Nephron (organoid): ENCODE measurements at regions not wholly inside any gene's neighbourhood (a gene's known extent, or its start where the extent isn't known, plus 50 kb on each side); places are given as distances from the start of the nearest gene placed in this dataset.

Source experiments
- H3K27ac Mint-ChIP-seq, 3 experiments: 2 replicates each; pipeline ENCODE4 v1.8.0; 2020; ENCODE audit warnings: mixed read lengths in 3 of 3, mild to moderate bottlenecking in 2 of 3, moderate library complexity in 1 of 3
- H3K27me3 Mint-ChIP-seq: 2 replicates; pipeline ENCODE4 v1.8.0; 2021; ENCODE audit warnings: low read depth, mild to moderate bottlenecking, moderate library complexity, mixed read lengths
- H3K36me3 Mint-ChIP-seq: 2 replicates; pipeline ENCODE4 v1.8.0; 2020; ENCODE audit warnings: low read depth, mixed read lengths
- H3K4me1 Mint-ChIP-seq: 2 replicates; pipeline ENCODE4 v1.8.0; 2020; ENCODE audit warnings: mixed read lengths
- H3K4me3 Mint-ChIP-seq, 3 experiments: 2 replicates each; pipeline ENCODE4 v1.8.0; 2020; ENCODE audit warnings: mild to moderate bottlenecking in 3 of 3, mixed read lengths in 3 of 3, moderate library complexity in 2 of 3
- H3K9me3 Mint-ChIP-seq: 2 replicates; pipeline ENCODE4 v1.8.0; 2020; ENCODE audit warnings: mixed read lengths
- TF ChIP-seq, protein P1 (sequence below), 3 experiments: fragments of 200-600 bp; sonication (generic); IDR thresholded peaks; one replicate each; pipeline ENCODE4 v1.5.0; 2021; ENCODE audit warnings: antibody characterized with exemption in 3 of 3; ENCODE audit not compliant: unreplicated experiment in 3 of 3

DNA sequence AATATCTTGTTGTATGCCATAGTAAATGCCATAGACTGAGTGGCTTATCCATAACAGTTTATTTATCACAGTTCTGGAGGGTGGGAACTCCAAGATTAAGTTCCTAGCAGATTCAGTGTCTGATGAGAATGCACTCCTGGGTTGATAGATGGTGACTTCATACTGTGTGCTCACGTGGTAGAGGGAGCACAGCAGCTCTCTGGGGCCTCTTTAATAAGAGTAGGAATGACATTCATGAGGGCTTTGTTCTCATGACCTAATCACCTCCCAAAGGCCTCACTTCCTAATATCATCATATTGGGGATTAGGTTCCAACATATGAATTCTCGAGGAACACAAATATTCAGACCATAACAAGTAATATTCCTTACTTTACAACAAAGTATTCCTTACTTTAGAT is 98.1 kb upstream of the SH3BP4 start:
- no peak overlapping the region for H3K27ac Mint-ChIP-seq
- H3K4me1 Mint-ChIP-seq, result peaks cover 15% of the 10 kb centered on the region
- H3K9me3 Mint-ChIP-seq, result no peaks in the 10 kb centered on the region
- H3K4me3 Mint-ChIP-seq, result no peak overlapping the region
- TF ChIP-seq, protein P1, sequence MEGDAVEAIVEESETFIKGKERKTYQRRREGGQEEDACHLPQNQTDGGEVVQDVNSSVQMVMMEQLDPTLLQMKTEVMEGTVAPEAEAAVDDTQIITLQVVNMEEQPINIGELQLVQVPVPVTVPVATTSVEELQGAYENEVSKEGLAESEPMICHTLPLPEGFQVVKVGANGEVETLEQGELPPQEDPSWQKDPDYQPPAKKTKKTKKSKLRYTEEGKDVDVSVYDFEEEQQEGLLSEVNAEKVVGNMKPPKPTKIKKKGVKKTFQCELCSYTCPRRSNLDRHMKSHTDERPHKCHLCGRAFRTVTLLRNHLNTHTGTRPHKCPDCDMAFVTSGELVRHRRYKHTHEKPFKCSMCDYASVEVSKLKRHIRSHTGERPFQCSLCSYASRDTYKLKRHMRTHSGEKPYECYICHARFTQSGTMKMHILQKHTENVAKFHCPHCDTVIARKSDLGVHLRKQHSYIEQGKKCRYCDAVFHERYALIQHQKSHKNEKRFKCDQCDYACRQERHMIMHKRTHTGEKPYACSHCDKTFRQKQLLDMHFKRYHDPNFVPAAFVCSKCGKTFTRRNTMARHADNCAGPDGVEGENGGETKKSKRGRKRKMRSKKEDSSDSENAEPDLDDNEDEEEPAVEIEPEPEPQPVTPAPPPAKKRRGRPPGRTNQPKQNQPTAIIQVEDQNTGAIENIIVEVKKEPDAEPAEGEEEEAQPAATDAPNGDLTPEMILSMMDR (IDR thresholded peaks at IDR 0.05; ENCODE audit: unreplicated experiment in 3 of 3), result no peak
- H3K36me3 Mint-ChIP-seq, result no peaks in the 10 kb centered on the region
- H3K27me3 Mint-ChIP-seq, result peaks cover 5% of the 10 kb centered on the region

DNA sequence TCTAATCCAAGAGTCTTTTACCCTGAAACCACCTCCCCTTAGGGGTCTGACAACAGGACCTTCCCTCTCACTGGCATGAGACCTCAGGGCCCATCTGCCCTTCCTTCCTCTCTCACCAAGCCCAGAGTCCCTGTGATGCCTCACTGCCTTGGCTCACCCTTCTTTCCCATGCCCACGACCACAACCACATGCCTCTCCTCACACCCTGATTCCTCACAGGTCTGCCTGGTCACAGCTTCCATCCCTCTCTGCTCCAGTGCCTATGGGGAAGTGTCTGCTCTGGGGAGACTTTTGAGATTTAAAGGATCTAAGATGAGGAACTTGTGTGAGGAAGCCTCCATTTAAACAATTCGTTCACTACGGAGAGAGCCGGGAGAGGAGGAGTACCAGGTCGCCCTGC is 98.9 kb upstream of the SH3BP4 start:
- no peaks in the 10 kb centered on the region for H3K36me3 Mint-ChIP-seq
- H3K27me3 Mint-ChIP-seq, result peaks cover 5% of the 10 kb centered on the region

DNA sequence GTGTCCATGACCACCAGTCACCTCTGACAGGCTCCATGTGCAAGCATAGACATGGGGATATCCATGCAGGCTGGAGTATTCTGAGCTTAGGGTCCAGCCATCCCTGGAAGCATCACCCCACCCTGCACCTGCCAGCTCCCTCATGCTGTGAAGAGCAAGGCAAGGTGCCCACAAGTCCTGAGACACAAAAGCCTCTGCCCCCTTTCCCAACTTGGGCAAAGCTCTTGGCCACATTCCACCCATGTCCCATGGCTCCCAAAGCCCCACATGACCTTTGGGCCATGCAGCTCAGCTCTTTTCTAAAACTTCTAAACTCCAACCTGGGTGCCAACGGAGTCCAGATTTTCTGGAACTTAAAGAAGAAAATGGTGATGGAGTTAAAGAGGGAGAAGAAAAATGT is 99.8 kb upstream of the SH3BP4 start:
- H3K4me1 Mint-ChIP-seq, result peaks cover 26% of the 10 kb centered on the region
- H3K36me3 Mint-ChIP-seq, result no peaks in the 10 kb centered on the region
- peaks cover 5% of the 10 kb centered on the region for H3K27me3 Mint-ChIP-seq

More for the DNA sequence above, 98.9 kb upstream of the SH3BP4 start:
- Mint-ChIP-seq H3K4me1 (peaks cover 23% of the 10 kb centered on the region), H3K4me3 (no peak overlapping the region), H3K9me3 (no peaks in the 10 kb centered on the region), H3K27ac (no peak overlapping the region)
- TF ChIP-seq, protein P1 (IDR thresholded peaks at IDR 0.05; ENCODE audit: unreplicated experiment in 3 of 3), result no peak

DNA sequence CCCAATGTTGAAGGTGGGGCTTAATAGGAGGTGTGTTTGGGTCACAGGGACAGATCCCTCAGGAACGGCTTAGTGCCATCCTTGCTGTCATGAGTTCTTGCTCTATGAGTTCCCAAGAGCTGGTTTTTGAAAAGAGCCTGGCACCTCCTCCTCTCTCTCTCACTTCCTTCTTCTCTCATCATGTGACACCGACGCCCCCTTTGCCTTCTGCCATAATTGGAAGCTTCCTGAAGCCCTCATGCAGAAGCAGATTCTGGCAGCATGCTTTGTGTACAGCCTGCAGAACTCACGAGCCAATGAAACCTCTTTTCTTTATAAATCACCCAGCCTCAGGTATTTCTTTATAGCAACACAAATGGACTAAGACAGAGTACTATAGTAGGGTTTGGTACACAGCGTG is 100.4 kb upstream of the SH3BP4 start:
- no peaks in the 10 kb centered on the region for H3K9me3 Mint-ChIP-seq

More for the DNA sequence above, 99.8 kb upstream of the SH3BP4 start:
- Mint-ChIP-seq H3K27ac (no peak overlapping the region), H3K9me3 (no peaks in the 10 kb centered on the region), H3K4me3 (no peak overlapping the region)
- TF ChIP-seq, protein P1 (IDR thresholded peaks at IDR 0.05; ENCODE audit: unreplicated experiment in 3 of 3), result no peak

DNA sequence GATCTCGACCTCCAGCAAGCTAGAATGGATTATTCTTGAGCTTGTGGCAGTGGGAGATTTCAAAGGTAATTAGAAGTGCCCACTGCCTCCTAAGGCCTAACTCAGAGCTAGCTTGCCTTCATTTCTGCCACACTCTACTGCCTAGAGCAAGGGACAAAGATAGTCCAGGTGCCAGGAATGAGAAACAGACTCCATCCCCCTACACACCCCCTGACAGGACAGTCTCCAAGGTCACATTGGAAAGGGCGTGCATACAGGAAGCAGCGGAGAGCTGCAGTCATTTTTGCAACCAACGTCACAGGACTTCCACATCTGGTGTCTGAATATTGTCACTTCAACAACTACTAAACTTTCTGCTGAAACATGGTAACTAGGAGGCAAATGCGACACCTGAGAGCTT is 101.0 kb upstream of the SH3BP4 start:
- Mint-ChIP-seq H3K9me3 (no peaks in the 10 kb centered on the region), H3K36me3 (no peaks in the 10 kb centered on the region), H3K4me1 (peaks cover 33% of the 10 kb centered on the region), H3K4me3 (no peak overlapping the region), H3K27me3 (peaks cover 5% of the 10 kb centered on the region), H3K27ac (no peak overlapping the region)
- TF ChIP-seq, protein P1 (IDR thresholded peaks at IDR 0.05; ENCODE audit: unreplicated experiment in 3 of 3), result no peak

More for the DNA sequence above, 100.4 kb upstream of the SH3BP4 start:
- Mint-ChIP-seq H3K27ac (no peak overlapping the region), H3K36me3 (no peaks in the 10 kb centered on the region), H3K4me3 (no peak overlapping the region), H3K27me3 (peaks cover 5% of the 10 kb centered on the region), H3K4me1 (peaks cover 32% of the 10 kb centered on the region)
- TF ChIP-seq, protein P1 (IDR thresholded peaks at IDR 0.05; ENCODE audit: unreplicated experiment in 3 of 3), result no peak

DNA sequence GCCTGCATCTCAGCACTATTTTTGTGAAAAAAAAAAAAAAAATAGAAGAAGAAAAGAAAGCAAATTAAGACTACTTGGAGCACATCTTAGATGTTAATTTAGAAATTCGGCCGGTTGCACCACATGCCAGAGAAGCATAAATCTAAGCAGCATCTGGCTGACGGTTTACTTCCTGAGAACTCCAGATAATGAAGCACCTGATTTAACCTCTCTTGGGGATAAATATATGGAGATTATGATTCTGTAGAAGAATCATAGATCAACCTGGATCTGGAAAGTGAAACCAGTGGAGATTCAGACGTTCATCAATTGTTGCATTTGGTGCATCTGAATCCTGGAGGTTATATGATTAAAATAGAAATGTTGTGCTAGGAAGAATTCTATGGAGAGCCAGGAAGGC is 102.1 kb upstream of the SH3BP4 start:
- H3K36me3 Mint-ChIP-seq, result no peaks in the 10 kb centered on the region
- no peak overlapping the region for H3K4me3 Mint-ChIP-seq
- H3K27me3 Mint-ChIP-seq, result peaks cover 5% of the 10 kb centered on the region
- no peaks in the 10 kb centered on the region for H3K9me3 Mint-ChIP-seq
- peak overlapping the region in 2 of 3 experiments; percentile 37 to 38 for H3K27ac Mint-ChIP-seq
- peaks cover 41% of the 10 kb centered on the region for H3K4me1 Mint-ChIP-seq
- TF ChIP-seq, protein P1 (IDR thresholded peaks at IDR 0.05; ENCODE audit: unreplicated experiment in 3 of 3), result no peak
